Activated CD8-positive, alpha-beta memory T cell treated with anti-CD3 and anti-CD28 coated beads, Interleukin-2, amount 50 U/mL, for 48 hours (primary cell): ENCODE measurements at regions not wholly inside any gene's neighbourhood (a gene's known extent, or its start where the extent isn't known, plus 50 kb on each side); places are given as distances from the start of the nearest gene placed in this dataset.

Experiments
- DNase-seq: peaks from one replicate; pipeline ENCODE4 v3.0.0-alpha.2; 2020

- DNase-seq: no peak
These were observed 65.1 kb downstream of the SLC4A3 start for GRCh38 chr2:219692521-219692920.

GRCh38 chr2:219695145-219695709 is 67.8 kb downstream of the SLC4A3 start:
- no peak for DNase-seq

GRCh38 chr2:219697811-219698747 is 70.6 kb downstream of the SLC4A3 start:
- no peak for DNase-seq

DNA sequence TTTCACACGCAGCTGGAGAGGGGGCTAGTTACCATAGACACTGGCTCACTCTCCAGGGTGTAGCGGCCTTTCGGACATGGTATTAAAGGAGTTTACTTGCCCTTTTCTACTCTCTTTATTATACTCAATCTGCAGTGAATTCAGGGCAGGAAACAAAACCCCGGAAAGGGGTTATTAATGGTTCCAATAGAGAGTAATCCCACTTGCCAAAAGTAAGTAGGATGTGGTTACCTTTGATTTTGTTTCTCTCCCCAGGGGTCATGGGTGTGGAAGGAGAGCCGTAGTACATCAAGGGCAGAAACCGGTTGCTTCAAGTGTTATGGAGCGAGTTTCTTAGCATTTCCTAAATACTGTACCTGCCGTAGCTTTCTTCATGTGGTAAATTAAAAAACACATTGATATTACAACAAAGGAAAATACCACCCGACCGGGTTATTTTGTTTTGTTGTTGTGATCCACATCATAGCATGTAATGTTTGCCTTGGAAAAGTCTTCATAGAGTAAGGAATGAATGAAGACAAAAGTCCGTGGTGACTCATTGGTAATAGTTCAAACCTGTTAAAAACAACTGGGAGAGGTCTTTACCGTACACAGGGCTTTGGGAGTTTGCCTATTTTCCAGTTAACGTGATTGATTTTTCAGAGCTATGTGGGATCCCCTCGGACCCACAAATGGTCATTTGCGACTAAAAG is 71.5 kb downstream of the SLC4A3 start:
- no peak for DNase-seq

DNA sequence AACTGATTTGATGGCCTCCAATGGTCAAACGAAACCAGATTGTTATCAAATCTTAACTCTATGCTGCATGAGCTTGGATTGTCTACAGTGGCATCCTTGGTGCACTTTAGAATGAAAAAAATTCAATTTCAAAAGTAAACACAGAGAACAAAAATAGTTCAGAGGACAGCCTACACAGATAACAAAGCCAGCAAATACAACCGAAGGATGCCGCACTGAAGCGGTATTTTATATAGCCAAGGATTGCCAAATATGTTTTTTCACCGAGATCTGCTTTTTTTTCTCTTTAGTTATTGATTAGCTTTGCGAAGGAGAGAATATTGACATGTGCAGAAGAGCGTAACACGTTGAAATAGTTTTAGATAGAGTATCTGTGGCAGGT is 72.0 kb downstream of the SLC4A3 start:
- DNase-seq: no peak

DNA sequence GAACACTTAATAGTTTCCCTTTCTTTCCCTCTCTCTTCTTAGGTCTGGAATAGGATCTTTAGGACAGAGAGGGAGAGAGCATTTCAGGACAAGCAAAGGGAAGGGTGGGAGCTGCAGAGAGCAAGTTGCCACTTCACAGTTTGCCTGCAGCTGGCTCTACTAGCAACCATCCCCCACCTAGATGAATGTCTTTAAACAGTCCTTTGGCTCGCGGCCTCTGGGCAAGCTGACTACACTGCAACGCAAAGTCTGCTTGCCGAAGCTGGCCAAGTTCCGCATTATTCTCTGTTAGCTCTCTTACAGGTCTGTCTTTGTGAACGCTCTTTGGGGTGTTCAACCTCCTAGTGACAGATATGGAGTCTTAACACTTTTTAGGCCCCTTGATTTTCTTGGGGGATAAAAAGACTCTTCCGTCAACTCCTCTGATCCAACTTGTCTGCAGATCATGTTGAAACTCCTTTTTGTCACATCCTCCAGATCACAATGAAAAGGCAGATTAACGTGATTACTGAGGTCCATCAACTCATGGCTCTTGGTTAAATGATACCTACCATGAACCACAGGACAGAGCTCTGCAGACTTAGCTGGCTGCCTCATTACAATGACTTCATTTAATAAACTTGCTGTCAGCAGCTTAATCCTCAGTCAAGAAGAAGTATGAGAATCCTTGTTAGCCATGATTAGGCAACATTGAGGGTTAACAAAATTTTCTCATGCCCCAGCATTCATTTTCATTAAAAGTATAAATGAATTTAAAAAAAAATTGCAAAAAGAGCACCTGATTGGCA is 74.6 kb downstream of the SLC4A3 start:
- no peak for DNase-seq

GRCh38 chr2:219702796-219703545 is 75.5 kb downstream of the SLC4A3 start:
- DNase-seq: no peak

DNA sequence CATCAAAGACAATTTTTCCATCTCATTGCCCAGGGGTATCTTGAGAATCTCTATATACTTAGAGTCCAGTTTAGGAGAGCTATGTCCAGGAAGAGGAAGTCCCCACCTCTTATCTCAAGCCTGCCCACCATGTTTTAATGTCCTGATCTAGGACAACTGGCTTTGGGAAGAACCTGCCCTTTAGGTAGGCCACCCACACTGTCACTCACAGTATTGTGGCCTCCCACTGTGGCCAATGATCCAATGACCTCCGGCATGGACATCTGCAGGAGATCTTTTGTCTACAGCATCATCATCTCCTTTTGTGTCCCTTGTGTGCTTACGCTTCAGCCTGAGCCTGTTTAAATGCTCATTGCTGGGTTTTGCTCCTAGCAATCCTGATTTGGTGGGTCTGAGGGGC is 77.4 kb downstream of the SLC4A3 start:
- DNase-seq: no peak

- DNase-seq: no peak
These were observed 79.4 kb downstream of the SLC4A3 start for GRCh38 chr2:219706823-219707281.

- DNase-seq: no peak
These were observed 80.3 kb downstream of the SLC4A3 start for GRCh38 chr2:219707496-219708285.

DNA sequence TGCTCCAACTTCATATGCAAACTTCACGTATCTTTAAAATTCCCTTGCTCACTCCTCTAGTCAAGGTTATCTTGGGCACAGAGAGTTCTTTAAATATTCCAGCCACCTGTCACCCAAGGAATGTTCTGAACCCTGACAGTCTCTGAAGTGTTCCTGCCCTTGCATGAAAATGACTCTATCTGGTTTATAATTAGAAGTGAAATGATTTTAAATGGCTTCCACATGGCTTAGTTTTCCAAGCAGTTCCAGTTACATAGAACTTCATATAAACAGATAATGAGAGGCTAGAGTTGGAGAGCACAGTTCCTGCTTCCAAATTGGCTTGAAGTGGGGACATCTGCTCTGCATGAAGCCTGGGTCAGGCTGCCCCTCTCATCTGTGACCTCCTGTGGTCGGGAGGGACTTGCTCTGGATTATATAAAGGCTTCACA is 81.9 kb downstream of the SLC4A3 start:
- no peak for DNase-seq

DNA sequence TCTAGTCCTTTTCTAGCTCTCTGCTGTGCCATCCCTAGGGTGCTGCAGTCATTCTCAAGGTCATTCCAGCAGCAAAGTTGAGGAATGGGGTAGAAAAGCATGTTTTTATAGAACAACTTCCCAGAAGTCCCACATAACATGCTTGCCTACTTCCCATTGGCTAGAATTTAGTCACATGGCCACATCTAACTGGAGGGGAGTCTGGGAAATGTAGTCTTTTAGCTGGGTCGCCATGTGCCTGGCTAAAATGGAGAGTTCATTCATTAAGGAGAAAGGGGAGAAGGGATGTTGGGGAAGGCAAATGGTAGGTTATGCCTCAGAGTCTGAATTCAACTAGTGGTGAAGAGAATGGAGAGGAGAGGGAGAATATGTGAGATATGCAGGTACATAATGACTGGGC is 85.7 kb downstream of the SLC4A3 start:
- no peak for DNase-seq

DNA sequence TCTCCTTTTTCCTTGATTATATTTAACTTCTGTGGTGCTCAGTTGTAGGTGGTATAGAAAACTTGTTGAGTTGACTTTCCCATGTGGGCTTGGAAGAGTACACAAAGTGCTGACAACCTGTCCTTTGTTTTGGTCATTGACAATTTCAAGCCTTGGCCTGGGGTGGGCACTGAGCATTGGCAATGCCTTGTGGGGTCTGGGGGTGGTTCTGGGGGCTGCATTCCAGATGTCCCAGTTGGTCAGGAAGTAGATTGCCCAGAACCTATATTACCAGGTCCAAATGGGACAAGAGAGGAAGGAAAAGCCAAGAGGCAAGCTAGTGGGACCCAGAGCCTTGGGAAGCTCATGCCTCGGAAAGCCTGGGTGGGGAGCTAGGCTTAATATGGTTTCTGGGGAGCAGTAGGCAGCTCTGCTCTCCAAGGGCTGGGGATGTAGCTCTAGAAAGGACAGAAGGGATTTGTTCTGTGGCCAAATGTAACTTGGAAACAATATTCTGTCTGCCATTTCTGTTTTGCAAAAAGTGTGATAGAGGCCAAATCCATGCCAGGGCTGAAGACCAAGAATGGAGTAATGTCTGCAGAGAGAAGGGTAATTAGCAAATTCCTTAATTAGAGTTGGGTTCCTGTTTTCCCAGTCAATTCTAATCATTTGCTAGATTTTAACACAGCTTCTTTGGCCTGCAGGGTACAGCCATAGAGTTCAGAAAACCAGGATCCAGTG is 87.4 kb downstream of the SLC4A3 start:
- no peak for DNase-seq

DNA sequence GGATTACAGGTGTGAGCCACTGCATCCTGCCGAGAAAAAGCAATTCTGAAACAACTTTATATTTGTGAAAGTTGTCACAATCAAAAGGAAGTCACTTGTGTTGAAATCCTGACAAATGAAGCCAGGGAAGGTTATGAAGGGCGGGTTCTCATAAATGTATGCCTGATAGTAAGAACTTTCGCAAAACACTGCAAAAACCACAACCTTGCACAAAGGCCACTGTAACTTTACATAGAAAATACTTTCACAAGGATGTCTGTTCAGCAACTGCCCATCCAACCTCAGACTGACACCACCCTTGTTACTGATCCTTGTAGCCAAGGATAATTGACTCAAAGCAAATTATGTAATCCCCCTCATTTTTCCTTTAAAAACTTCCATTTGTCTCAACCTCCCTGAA is 90.6 kb downstream of the SLC4A3 start:
- DNase-seq: no peak

DNA sequence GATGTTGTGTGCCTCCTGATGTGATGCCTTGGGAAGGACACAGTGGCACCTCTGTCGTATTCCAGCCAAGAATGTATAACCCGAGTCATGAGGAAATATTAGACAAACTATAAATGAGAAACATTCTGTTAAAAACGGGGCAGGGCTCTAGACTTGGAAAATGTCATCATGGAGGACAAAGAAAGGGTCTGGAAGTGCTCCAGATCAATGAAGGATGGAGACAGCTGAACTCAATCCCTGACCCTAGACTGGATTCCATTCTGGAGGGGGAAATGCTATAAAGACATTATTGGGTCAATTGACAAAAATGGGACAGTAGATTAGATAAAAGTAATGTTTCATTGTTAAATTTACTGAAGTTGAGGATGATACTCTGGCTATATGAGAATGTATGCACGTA is 92.1 kb downstream of the SLC4A3 start:
- no peak for DNase-seq

DNA sequence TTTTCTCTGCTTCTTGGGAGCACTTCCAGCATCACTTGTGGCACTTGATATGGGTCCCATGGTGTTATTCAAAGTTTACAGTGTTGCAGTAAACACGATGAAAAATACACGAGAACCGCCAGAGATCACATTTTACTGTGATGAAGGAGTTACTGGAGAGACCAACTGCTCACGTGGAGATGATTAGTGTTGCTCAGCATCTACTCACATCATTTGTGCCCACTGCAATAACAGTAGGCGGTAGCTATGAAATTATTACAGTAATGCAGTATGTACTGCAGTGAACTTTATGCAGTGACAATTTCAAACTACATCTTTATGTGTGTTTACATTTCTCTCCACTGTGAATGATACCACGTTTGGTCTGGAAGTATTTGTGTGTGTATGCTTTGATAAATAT is 93.5 kb downstream of the SLC4A3 start:
- DNase-seq: no peak

- DNase-seq: no peak
These were observed 94.9 kb downstream of the SLC4A3 start for GRCh38 chr2:219722276-219722879.

DNA sequence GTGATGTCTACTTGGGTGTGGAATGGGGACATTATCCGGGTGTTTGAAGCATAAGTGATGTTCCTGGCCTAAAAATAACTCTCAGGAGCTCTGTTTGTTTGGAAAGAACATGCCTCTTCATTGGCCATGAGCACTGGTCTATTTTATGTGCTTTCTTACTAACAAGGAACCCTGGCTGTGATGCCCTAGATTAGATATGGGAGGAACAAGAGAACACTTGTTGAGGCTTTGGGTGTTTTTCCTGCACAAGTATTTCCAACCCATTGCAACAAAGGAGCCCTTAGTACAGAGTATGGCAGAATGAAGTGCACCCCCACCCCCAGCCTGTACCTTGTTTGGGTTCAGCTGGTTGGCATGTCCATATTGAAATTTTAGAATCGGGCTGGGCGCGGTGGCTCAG is 95.9 kb downstream of the SLC4A3 start:
- DNase-seq: no peak

DNA sequence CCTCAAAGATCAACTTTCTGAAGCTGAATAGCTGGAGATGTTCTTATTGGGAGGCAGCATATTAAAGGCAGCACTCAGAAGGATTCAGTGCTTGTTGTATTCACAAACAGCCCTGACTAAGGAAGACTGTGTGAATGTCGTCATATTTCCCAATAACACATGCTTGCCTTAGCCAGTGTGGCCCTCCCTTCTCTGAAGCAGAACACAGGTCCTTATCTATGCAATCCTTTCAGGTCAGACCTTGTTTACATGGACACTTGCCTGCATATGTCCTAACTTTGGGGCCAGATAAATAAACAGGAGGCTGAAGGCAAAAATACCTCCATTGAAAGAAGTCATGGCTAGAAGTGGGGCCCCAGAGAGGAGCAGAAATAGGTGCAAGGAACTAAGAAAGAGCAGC is 97.2 kb downstream of the SLC4A3 start:
- no peak for DNase-seq

DNA sequence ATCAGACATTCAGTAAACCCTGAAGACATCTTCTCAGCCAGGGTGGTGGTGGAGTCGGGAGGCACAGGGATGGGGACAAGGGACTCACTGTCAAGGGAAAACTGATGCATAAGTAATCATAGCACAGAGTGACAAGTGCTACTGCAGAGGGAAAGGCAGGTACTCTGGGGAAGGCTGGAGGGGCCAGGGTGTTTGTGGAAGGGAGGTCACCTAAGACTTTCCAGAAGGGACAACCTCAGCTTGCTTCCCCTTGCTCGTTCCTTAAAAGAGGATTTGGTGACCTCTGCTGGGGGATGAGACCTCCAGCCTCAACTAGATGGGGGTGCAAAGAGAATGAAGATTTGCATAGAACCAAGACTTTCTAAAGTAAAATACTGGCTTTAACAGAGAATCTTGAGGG is 99.5 kb downstream of the SLC4A3 start:
- no peak for DNase-seq
